HepG2 (cell line): ENCODE measurements at regions not wholly inside any gene's neighbourhood (a gene's known extent, or its start where the extent isn't known, plus 50 kb on each side); places are given as distances from the start of the nearest gene placed in this dataset.

Experiments
- CHD4 ChIP-seq: fragments of 200-600 bp; sonication (generic); IDR thresholded peaks from 2 replicates; pipeline ENCODE4 v1.7.0; 2017; ENCODE audit warnings: mild to moderate bottlenecking, low read length, borderline replicate concordance
- GATA4 ChIP-seq: sonication (generic); IDR thresholded peaks from 2 replicates; pipeline ENCODE4 v1.6.1; 2016; ENCODE audit warnings: antibody characterized with exemption, low read depth, borderline replicate concordance
- GFI1 ChIP-seq: sonication (generic); formaldehyde crosslinking; IDR thresholded peaks from 2 replicates; pipeline ENCODE4 v1.5.0; 2020; ENCODE audit warnings: missing genetic modification reagents, mild to moderate bottlenecking, borderline replicate concordance
- HDAC1 ChIP-seq: sonication (generic); formaldehyde crosslinking; IDR thresholded peaks from 2 replicates; pipeline ENCODE4 v1.5.1; 2020; ENCODE audit warnings: mild to moderate bottlenecking, missing genetic modification reagents
- MIER2 ChIP-seq: IDR thresholded peaks from 2 replicates; pipeline ENCODE4 v1.6.1; 2016; ENCODE audit warnings: missing biosample characterization, missing genetic modification reagents
- NFKBIZ ChIP-seq: IDR thresholded peaks from 2 replicates; pipeline ENCODE4 v1.6.1; 2018; ENCODE audit warnings: missing genetic modification reagents, missing compliant biosample characterization
- POGZ ChIP-seq: sonication (generic); formaldehyde crosslinking; IDR thresholded peaks from 2 replicates; pipeline ENCODE4 v1.4.0; 2020; ENCODE audit warnings: mild to moderate bottlenecking, missing genetic modification reagents
- RBFOX2 ChIP-seq: fragments of 200-400 bp; formaldehyde crosslinking; IDR thresholded peaks from 2 replicates; pipeline ENCODE4 v1.6.1; 2017; ENCODE audit warnings: low read depth, mild to moderate bottlenecking, low read length
- SCMH1 ChIP-seq: sonication (generic); formaldehyde crosslinking; IDR thresholded peaks from 2 replicates; pipeline ENCODE4 v1.9.0; 2021; ENCODE audit warnings: missing genetic modification reagents, mild to moderate bottlenecking, borderline replicate concordance
- SRSF9 ChIP-seq: fragments of 200-400 bp; formaldehyde crosslinking; IDR thresholded peaks from 2 replicates; pipeline ENCODE4 v1.6.1; 2018; ENCODE audit warnings: borderline replicate concordance, mild to moderate bottlenecking, low read depth, low read length; ENCODE audit not compliant: insufficient read depth, poor library complexity, severe bottlenecking
- TIGD3 ChIP-seq: sonication (generic); formaldehyde crosslinking; IDR thresholded peaks from 2 replicates; pipeline ENCODE4 v1.5.1; 2020; ENCODE audit warnings: mild to moderate bottlenecking, missing genetic modification reagents, borderline replicate concordance
- TRIM24 ChIP-seq: sonication (generic); formaldehyde crosslinking; IDR thresholded peaks from 2 replicates; pipeline ENCODE4 v1.8.0; 2022; ENCODE audit warnings: mild to moderate bottlenecking, missing genetic modification reagents
- ZBTB3 ChIP-seq: sonication (generic); formaldehyde crosslinking; IDR thresholded peaks from 2 replicates; pipeline ENCODE4 v1.4.0; 2020; ENCODE audit warnings: low read depth, mild to moderate bottlenecking, moderate library complexity, missing genetic modification reagents, borderline replicate concordance
- ZFP82 ChIP-seq: sonication (generic); formaldehyde crosslinking; IDR thresholded peaks from 2 replicates; pipeline ENCODE4 v1.5.1; 2020; ENCODE audit warnings: mild to moderate bottlenecking, missing genetic modification reagents, borderline replicate concordance
- ZNF235 ChIP-seq: sonication (generic); formaldehyde crosslinking; IDR thresholded peaks from 2 replicates; pipeline ENCODE4 v1.8.1; 2023; ENCODE audit warnings: mild to moderate bottlenecking, missing genetic modification reagents, borderline replicate concordance
- ZNF260 ChIP-seq: sonication (generic); formaldehyde crosslinking; IDR thresholded peaks from 2 replicates; pipeline ENCODE4 v1.4.0; 2020; ENCODE audit warnings: missing genetic modification reagents, low read depth, mild to moderate bottlenecking, borderline replicate concordance
- ZNF615 ChIP-seq: sonication (generic); formaldehyde crosslinking; IDR thresholded peaks from 2 replicates; pipeline ENCODE4 v1.5.0; 2020; ENCODE audit warnings: mild to moderate bottlenecking, missing genetic modification reagents, borderline replicate concordance
- ZNF775 ChIP-seq: sonication (generic); formaldehyde crosslinking; IDR thresholded peaks from 2 replicates; pipeline ENCODE4 v1.4.0; 2020; ENCODE audit warnings: missing genetic modification reagents, mild to moderate bottlenecking, moderate library complexity, borderline replicate concordance
- ZNF788 ChIP-seq: sonication (generic); formaldehyde crosslinking; IDR thresholded peaks from 2 replicates; pipeline ENCODE4 v1.5.0; 2020; ENCODE audit warnings: mild to moderate bottlenecking, missing genetic modification reagents, borderline replicate concordance
- ZSCAN21 ChIP-seq: sonication (generic); formaldehyde crosslinking; IDR thresholded peaks from 2 replicates; pipeline ENCODE4 v1.8.0; 2022; ENCODE audit warnings: mild to moderate bottlenecking, missing genetic modification reagents, moderate library complexity, borderline replicate concordance
- TF ChIP-seq, protein P1 (sequence below), 2 experiments: sonication (generic) in 1 of 2; formaldehyde crosslinking in 1 of 2; IDR thresholded peaks; 2 replicates each; pipeline versions ENCODE4 v1.6.1 to v1.9.0; 2014 to 2022; ENCODE audit warnings: antibody characterized with exemption in 1 of 2, borderline replicate concordance in 1 of 2, inconsistent platforms in 1 of 2, low read depth in 1 of 2, missing genetic modification reagents in 1 of 2
- TF ChIP-seq, protein P2 (sequence below): IDR thresholded peaks from 2 replicates; pipeline ENCODE4 v1.6.1; 2016

- no peak for TF ChIP-seq ZNF775 (CRISPR knock-in tag)
- no peak for TF ChIP-seq MIER2 (CRISPR knock-in tag)
- TF ChIP-seq, protein P1, sequence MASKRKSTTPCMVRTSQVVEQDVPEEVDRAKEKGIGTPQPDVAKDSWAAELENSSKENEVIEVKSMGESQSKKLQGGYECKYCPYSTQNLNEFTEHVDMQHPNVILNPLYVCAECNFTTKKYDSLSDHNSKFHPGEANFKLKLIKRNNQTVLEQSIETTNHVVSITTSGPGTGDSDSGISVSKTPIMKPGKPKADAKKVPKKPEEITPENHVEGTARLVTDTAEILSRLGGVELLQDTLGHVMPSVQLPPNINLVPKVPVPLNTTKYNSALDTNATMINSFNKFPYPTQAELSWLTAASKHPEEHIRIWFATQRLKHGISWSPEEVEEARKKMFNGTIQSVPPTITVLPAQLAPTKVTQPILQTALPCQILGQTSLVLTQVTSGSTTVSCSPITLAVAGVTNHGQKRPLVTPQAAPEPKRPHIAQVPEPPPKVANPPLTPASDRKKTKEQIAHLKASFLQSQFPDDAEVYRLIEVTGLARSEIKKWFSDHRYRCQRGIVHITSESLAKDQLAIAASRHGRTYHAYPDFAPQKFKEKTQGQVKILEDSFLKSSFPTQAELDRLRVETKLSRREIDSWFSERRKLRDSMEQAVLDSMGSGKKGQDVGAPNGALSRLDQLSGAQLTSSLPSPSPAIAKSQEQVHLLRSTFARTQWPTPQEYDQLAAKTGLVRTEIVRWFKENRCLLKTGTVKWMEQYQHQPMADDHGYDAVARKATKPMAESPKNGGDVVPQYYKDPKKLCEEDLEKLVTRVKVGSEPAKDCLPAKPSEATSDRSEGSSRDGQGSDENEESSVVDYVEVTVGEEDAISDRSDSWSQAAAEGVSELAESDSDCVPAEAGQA (IDR thresholded peaks at IDR 0.05; ENCODE audit: low read depth): no peak
- TF ChIP-seq, protein P1 (CRISPR knock-in tag; IDR thresholded peaks at IDR 0.05; ENCODE audit: borderline replicate concordance): no peak
- TF ChIP-seq GFI1: no peak
- TF ChIP-seq TRIM24 (CRISPR knock-in tag): no peak
- no peak for TF ChIP-seq GATA4
- no peak for TF ChIP-seq POGZ (CRISPR knock-in tag)
- no peak for TF ChIP-seq ZBTB3 (CRISPR knock-in tag)
- no peak for TF ChIP-seq ZSCAN21 (CRISPR knock-in tag)
- TF ChIP-seq SRSF9: no peak
- no peak for TF ChIP-seq ZFP82 (CRISPR knock-in tag)
- no peak for TF ChIP-seq ZNF615 (CRISPR knock-in tag)
- peak; percentile 25; the same call in 1 of the 2 replicates for TF ChIP-seq RBFOX2
- TF ChIP-seq, protein P2, sequence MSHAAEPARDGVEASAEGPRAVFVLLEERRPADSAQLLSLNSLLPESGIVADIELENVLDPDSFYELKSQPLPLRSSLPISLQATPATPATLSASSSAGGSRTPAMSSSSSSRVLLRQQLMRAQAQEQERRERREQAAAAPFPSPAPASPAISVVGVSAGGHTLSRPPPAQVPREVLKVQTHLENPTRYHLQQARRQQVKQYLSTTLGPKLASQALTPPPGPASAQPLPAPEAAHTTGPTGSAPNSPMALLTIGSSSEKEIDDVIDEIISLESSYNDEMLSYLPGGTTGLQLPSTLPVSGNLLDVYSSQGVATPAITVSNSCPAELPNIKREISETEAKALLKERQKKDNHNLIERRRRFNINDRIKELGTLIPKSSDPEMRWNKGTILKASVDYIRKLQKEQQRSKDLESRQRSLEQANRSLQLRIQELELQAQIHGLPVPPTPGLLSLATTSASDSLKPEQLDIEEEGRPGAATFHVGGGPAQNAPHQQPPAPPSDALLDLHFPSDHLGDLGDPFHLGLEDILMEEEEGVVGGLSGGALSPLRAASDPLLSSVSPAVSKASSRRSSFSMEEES: no peak
- no peak for TF ChIP-seq NFKBIZ (CRISPR knock-in tag)
- TF ChIP-seq ZNF260 (CRISPR knock-in tag): no peak
- no peak for TF ChIP-seq SCMH1 (CRISPR knock-in tag)
- no peak for TF ChIP-seq CHD4
- no peak for TF ChIP-seq ZNF235 (CRISPR knock-in tag)
- TF ChIP-seq TIGD3 (CRISPR knock-in tag): no peak
- TF ChIP-seq HDAC1: no peak
- TF ChIP-seq ZNF788 (CRISPR knock-in tag): no peak
These were observed 307.3 kb upstream of the TSPY4 start (continued) for GRCh38 chrY:9029929-9030328.
